Panc1 (cell line): ENCODE measurements at regions not wholly inside any gene's neighbourhood (a gene's known extent, or its start where the extent isn't known, plus 50 kb on each side); places are given as distances from the start of the nearest gene placed in this dataset.

Experiments used
- CTCF ChIP-seq: fragments of 450-650 bp; IDR thresholded peaks from 2 replicates; pipeline ENCODE4 v1.5.1; 2017; ENCODE audit warnings: mild to moderate bottlenecking
- POLR2AphosphoS5 ChIP-seq: IDR thresholded peaks from 2 replicates; pipeline ENCODE4 v1.6.1; 2012; ENCODE audit warnings: mild to moderate bottlenecking, low read depth, low read length, moderate library complexity
- REST ChIP-seq, 2 experiments: IDR thresholded peaks; 2 replicates each; pipeline ENCODE4 v1.6.1; 2011 to 2012; ENCODE audit warnings: low read depth in 2 of 2, control low read depth in 1 of 2, low read length in 1 of 2, mild to moderate bottlenecking in 1 of 2, moderate library complexity in 1 of 2; ENCODE audit not compliant: insufficient read depth in 1 of 2

- TF ChIP-seq CTCF (no peak), POLR2AphosphoS5 (no peak), REST (IDR thresholded peaks at IDR 0.05; ENCODE audit: insufficient read depth in 1 of 2, low read depth in 2 of 2, low read length in 1 of 2) (no peak)
Measured at GRCh38 chr5:116785106-116785505, 210.5 kb upstream of the SEMA6A start.
